Duodenal mucosa (tissue), 2 donors: ENCODE measurements at regions not wholly inside any gene's neighbourhood (a gene's known extent, or its start where the extent isn't known, plus 50 kb on each side); places are given as distances from the start of the nearest gene placed in this dataset.

Experiments used
- H3K27ac ChIP-seq: one replicate; pipeline ENCODE4 v1.7.0; 2013; ENCODE audit warnings: low read depth, low read length
- H3K27me3 ChIP-seq, 2 donors: one replicate each; pipeline ENCODE4 v1.7.0; 2013; ENCODE audit warnings: low read length in 2 of 2, control low read depth in 1 of 2; ENCODE audit not compliant: insufficient read depth in 2 of 2, control insufficient read depth in 1 of 2
- H3K36me3 ChIP-seq, 2 donors: one replicate each; pipeline ENCODE4 v1.7.0; 2013; ENCODE audit warnings: low read length in 2 of 2, control low read depth in 1 of 2; ENCODE audit not compliant: insufficient read depth in 2 of 2, control insufficient read depth in 1 of 2
- H3K4me1 ChIP-seq, 2 donors: one replicate each; pipeline ENCODE4 v1.7.0; 2013; ENCODE audit warnings: low read length in 2 of 2, control low read depth in 1 of 2; ENCODE audit not compliant: insufficient read depth in 2 of 2, control insufficient read depth in 1 of 2
- H3K4me3 ChIP-seq, 2 donors: one replicate each; pipeline ENCODE4 v1.7.0; 2013; ENCODE audit warnings: low read length in 2 of 2, low read depth in 1 of 2
- H3K9ac ChIP-seq, 2 donors: one replicate each; pipeline ENCODE4 v1.7.0; 2013; ENCODE audit warnings: low read length in 2 of 2, low read depth in 1 of 2
- H3K9me3 ChIP-seq, 2 donors: one replicate each; pipeline ENCODE4 v1.7.0; 2013; ENCODE audit warnings: low read length in 2 of 2, control low read depth in 1 of 2; ENCODE audit not compliant: control insufficient read depth in 1 of 2

- H3K36me3 ChIP-seq: no peaks in the 10 kb centered on the region
- no peaks in the 10 kb centered on the region for H3K9me3 ChIP-seq
- H3K9ac ChIP-seq: no peak overlapping the region
- H3K27me3 ChIP-seq: no peaks in the 10 kb centered on the region
- H3K4me1 ChIP-seq: no peaks in the 10 kb centered on the region
- H3K27ac ChIP-seq: no peak overlapping the region
- H3K4me3 ChIP-seq: no peak overlapping the region
These were observed 192.5 kb upstream of the MCHR2 start for GRCh38 chr6:100186552-100186951.

DNA sequence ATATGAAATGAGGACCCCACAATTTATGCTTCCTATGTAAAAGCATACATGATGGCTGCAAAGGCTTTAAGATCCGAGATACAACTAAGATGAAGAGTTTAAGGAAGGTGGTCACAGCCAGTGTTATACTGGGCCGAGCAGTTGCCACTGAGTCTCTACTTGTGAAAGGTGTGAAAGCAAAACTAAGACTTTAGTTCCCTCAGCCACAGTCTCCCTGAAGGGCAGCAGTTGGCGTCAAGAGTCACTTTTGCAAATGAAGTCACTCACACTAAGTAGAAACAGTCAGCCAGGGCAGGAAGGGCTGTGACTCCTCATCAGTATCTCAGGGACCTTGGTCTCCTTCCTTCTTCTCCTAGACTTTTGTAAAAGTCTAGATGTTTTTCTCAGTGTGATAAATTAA, 191.6 kb upstream of the MCHR2 start:
- Histone ChIP-seq H3K27ac (no peak overlapping the region), H3K9me3 (no peaks in the 10 kb centered on the region), H3K4me3 (no peak overlapping the region), H3K36me3 (no peaks in the 10 kb centered on the region), H3K4me1 (no peaks in the 10 kb centered on the region), H3K27me3 (no peaks in the 10 kb centered on the region), H3K9ac (no peak overlapping the region)

- H3K36me3 ChIP-seq: no peaks in the 10 kb centered on the region
- H3K9me3 ChIP-seq: no peaks in the 10 kb centered on the region
- no peak overlapping the region for H3K4me3 ChIP-seq
- no peaks in the 10 kb centered on the region for H3K4me1 ChIP-seq
- H3K27ac ChIP-seq: no peak overlapping the region
- H3K27me3 ChIP-seq: no peaks in the 10 kb centered on the region
- no peak overlapping the region for H3K9ac ChIP-seq
These were observed 190.4 kb upstream of the MCHR2 start for GRCh38 chr6:100184473-100184872.

GRCh38 chr6:100182313-100182712, 188.3 kb upstream of the MCHR2 start:
- no peak overlapping the region for H3K9ac ChIP-seq
- H3K27me3 ChIP-seq: no peaks in the 10 kb centered on the region
- no peaks in the 10 kb centered on the region for H3K4me1 ChIP-seq
- H3K4me3 ChIP-seq: no peak overlapping the region
- no peak overlapping the region for H3K27ac ChIP-seq
- H3K36me3 ChIP-seq: no peaks in the 10 kb centered on the region
- no peaks in the 10 kb centered on the region for H3K9me3 ChIP-seq

- Histone ChIP-seq H3K4me3 (no peak overlapping the region), H3K27me3 (no peaks in the 10 kb centered on the region), H3K9me3 (no peaks in the 10 kb centered on the region), H3K4me1 (no peaks in the 10 kb centered on the region), H3K27ac (no peak overlapping the region), H3K9ac (no peak overlapping the region), H3K36me3 (no peaks in the 10 kb centered on the region)
These were observed 187.3 kb upstream of the MCHR2 start for GRCh38 chr6:100181309-100181708.

DNA sequence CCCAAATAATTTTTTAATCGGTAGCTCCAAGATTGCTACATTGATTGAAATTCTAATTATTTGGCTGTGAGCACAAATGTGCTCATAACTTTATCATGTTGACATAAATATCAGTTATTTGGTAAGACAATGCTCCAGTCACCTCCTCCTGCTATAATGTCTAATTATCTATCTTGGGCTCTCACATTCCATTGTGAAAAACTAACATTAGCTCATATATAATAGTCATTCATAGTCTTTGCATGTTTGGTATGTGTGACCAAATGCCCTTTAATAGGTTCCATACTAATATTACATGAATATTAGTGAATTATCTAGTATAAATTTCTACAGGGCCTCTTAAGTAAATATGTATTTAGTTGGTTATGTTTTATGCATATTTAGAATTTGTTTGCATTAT, 185.6 kb upstream of the MCHR2 start:
- H3K4me1 ChIP-seq: no peaks in the 10 kb centered on the region
- no peaks in the 10 kb centered on the region for H3K27me3 ChIP-seq
- no peak overlapping the region for H3K9ac ChIP-seq
- no peak overlapping the region for H3K4me3 ChIP-seq
- no peaks in the 10 kb centered on the region for H3K9me3 ChIP-seq
- H3K27ac ChIP-seq: no peak overlapping the region
- no peaks in the 10 kb centered on the region for H3K36me3 ChIP-seq

GRCh38 chr6:100177956-100178355, 183.9 kb upstream of the MCHR2 start:
- no peaks in the 10 kb centered on the region for H3K36me3 ChIP-seq
- no peak overlapping the region for H3K27ac ChIP-seq
- H3K4me1 ChIP-seq: no peaks in the 10 kb centered on the region
- no peak overlapping the region for H3K9ac ChIP-seq
- H3K27me3 ChIP-seq: no peaks in the 10 kb centered on the region
- H3K4me3 ChIP-seq: no peak overlapping the region
- no peaks in the 10 kb centered on the region for H3K9me3 ChIP-seq

- no peaks in the 10 kb centered on the region for H3K36me3 ChIP-seq
- H3K4me1 ChIP-seq: no peaks in the 10 kb centered on the region
- H3K27ac ChIP-seq: no peak overlapping the region
- H3K9ac ChIP-seq: no peak overlapping the region
- no peaks in the 10 kb centered on the region for H3K27me3 ChIP-seq
- no peak overlapping the region for H3K4me3 ChIP-seq
- no peaks in the 10 kb centered on the region for H3K9me3 ChIP-seq
These were observed 183.1 kb upstream of the MCHR2 start for GRCh38 chr6:100176951-100177710.

DNA sequence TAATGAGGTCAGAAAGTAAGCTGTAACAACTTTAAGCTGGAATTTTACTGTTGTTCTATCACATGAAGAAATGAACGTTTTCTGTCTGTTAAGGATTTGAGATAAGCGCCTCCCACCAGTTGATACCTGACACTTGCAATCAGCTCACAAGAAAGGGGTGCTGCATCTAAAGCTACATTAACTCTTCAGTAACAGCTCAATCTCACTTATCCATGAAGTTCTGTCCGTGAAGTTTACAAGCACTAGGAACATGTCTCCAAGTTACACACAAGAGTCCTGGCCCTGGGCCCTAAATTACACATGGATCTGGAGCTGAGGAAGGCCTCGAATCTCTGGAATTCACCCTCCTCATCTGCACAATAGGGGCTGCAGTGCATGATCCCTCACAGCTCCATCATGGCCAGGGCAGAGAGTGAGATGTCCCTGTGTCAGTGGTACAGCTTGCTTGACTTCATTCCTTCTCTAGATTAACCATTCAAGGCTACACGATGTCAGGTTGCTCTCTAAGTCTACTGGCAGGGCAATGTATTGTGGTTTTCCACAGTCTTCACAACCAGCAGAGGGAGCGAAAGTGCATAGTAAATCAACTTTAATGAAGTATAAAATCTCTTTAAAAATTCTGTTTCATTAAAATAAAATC, 182.4 kb upstream of the MCHR2 start:
- no peak overlapping the region for H3K27ac ChIP-seq
- H3K36me3 ChIP-seq: no peaks in the 10 kb centered on the region
- H3K27me3 ChIP-seq: no peaks in the 10 kb centered on the region
- no peak overlapping the region for H3K9ac ChIP-seq
- H3K4me3 ChIP-seq: no peak overlapping the region
- no peaks in the 10 kb centered on the region for H3K4me1 ChIP-seq
- H3K9me3 ChIP-seq: no peaks in the 10 kb centered on the region

- H3K36me3 ChIP-seq: no peaks in the 10 kb centered on the region
- no peak overlapping the region for H3K9ac ChIP-seq
- no peak overlapping the region for H3K4me3 ChIP-seq
- no peak overlapping the region for H3K27ac ChIP-seq
- H3K9me3 ChIP-seq: no peaks in the 10 kb centered on the region
- H3K4me1 ChIP-seq: no peaks in the 10 kb centered on the region
- no peaks in the 10 kb centered on the region for H3K27me3 ChIP-seq
These were observed 181.8 kb upstream of the MCHR2 start for GRCh38 chr6:100175814-100176310.
